ENCODE measurements at regions not wholly inside any gene's neighbourhood (a gene's known extent, or its start where the extent isn't known, plus 50 kb on each side); places are given as distances from the start of the nearest gene placed in this dataset.

- POLR2A ChIA-PET = no interaction called here
- no TSS peak for BruUV-seq (replicated peaks)
Observed at GRCh38 chr2:239580199-239580527, 179.3 kb upstream of the HDAC4 start.

More at GRCh38 chr2:239580199-239580527, 179.3 kb upstream of the HDAC4 start:
- no peak overlapping the region for H2AFZ ChIP-seq (ENCODE audit: low read depth, low read length)
- no peak overlapping the region for H3K9ac ChIP-seq (replicated peaks; ENCODE audit: extremely low read depth, insufficient read depth, low read length)
- no peak for FAIRE-seq
- intact Hi-C loops (cut with micrococcal nuclease) (no loop called here), dilution Hi-C loops (cut with MboI; ENCODE audit: extremely low pct_ligation_motif_present, low sequenced_read_pairs) (no loop called here)
- H3K4me1 ChIP-seq (ENCODE audit: control insufficient read depth, extremely low read depth, insufficient read depth, low read length) = no peaks in the 10 kb centered on the region
- DNase-seq (ENCODE audit: low read depth, low spot score) = no peak
- H3K27ac ChIP-seq (ENCODE audit: insufficient read depth, low read depth, low read length) = no peak overlapping the region
- no peaks in the 10 kb centered on the region for H3K36me3 ChIP-seq (ENCODE audit: control insufficient read depth in 2 of 2, extremely low read depth in 1 of 2, insufficient read depth in 2 of 2, low read length in 2 of 2)
- no peak for TF ChIP-seq POLR2AphosphoS5 (IDR thresholded peaks at IDR 0.05; ENCODE audit: insufficient read depth, low read depth, low read length)
- TF ChIP-seq MYC (IDR thresholded peaks at IDR 0.05; ENCODE audit: low read depth, low read length) = no peak
- TF ChIP-seq JUN (IDR thresholded peaks at IDR 0.05; ENCODE audit: borderline replicate concordance, insufficient read depth, insufficient read length, low read depth) = no peak
- TF ChIP-seq GATA2 (IDR thresholded peaks at IDR 0.05; ENCODE audit: insufficient read depth, insufficient read length, low read depth, low read length) = no peak
- no peak for TF ChIP-seq POLR2A (IDR thresholded peaks at IDR 0.05; ENCODE audit: low read depth, low read length)
- no peak for TF ChIP-seq FOS (IDR thresholded peaks at IDR 0.05; ENCODE audit: borderline replicate concordance, insufficient read depth, low read length)
- no peak for TF ChIP-seq MAX (IDR thresholded peaks at IDR 0.05; ENCODE audit: insufficient read depth, insufficient read length)
- TF ChIP-seq, protein P1, sequence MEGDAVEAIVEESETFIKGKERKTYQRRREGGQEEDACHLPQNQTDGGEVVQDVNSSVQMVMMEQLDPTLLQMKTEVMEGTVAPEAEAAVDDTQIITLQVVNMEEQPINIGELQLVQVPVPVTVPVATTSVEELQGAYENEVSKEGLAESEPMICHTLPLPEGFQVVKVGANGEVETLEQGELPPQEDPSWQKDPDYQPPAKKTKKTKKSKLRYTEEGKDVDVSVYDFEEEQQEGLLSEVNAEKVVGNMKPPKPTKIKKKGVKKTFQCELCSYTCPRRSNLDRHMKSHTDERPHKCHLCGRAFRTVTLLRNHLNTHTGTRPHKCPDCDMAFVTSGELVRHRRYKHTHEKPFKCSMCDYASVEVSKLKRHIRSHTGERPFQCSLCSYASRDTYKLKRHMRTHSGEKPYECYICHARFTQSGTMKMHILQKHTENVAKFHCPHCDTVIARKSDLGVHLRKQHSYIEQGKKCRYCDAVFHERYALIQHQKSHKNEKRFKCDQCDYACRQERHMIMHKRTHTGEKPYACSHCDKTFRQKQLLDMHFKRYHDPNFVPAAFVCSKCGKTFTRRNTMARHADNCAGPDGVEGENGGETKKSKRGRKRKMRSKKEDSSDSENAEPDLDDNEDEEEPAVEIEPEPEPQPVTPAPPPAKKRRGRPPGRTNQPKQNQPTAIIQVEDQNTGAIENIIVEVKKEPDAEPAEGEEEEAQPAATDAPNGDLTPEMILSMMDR (IDR thresholded peaks at IDR 0.05; ENCODE audit: extremely low read depth in 1 of 2, insufficient read depth in 1 of 2, low read depth in 1 of 2, low read length in 2 of 2) = no peak
- no peak for TF ChIP-seq EZH2 (IDR thresholded peaks at IDR 0.05; ENCODE audit: borderline replicate concordance, low read depth, low read length, severe bottlenecking)
- no peaks in the 10 kb centered on the region for H3K79me2 ChIP-seq (ENCODE audit: control insufficient read depth, insufficient read depth, low read length)
- peaks cover 2% of the 10 kb centered on the region for H3K9me3 ChIP-seq (replicated peaks; ENCODE audit: control insufficient read depth, insufficient read depth, low read length)
- H3K9me1 ChIP-seq (replicated peaks; ENCODE audit: control insufficient read depth, extremely low read depth, insufficient read depth, low read length) = no peaks in the 10 kb centered on the region
- no peak overlapping the region for H3K4me2 ChIP-seq (ENCODE audit: insufficient read depth, low read length)
- no peaks in the 10 kb centered on the region for H4K20me1 ChIP-seq (replicated peaks; ENCODE audit: control insufficient read depth, extremely low read depth, insufficient read depth, low read length)
- H3K4me3 ChIP-seq (replicated peaks in 1 of 3; ENCODE audit: insufficient read depth in 1 of 3, low read depth in 1 of 3, low read length in 3 of 3) = no peak overlapping the region
- CTCF ChIA-PET = no interaction called here
- H3K27me3 ChIP-seq (ENCODE audit: control insufficient read depth in 2 of 2, insufficient read depth in 2 of 2, low read length in 2 of 2) = no peaks in the 10 kb centered on the region
